Stimulated activated CD8-positive, alpha-beta memory T cell treated with anti-CD3 and anti-CD28 coated beads, Interleukin-7, amount 100 ng/mL, for 24 hours (primary cell): ENCODE measurements at regions not wholly inside any gene's neighbourhood (a gene's known extent, or its start where the extent isn't known, plus 50 kb on each side); places are given as distances from the start of the nearest gene placed in this dataset.
A peak's percentile ranks its signal among the peaks of the same experiment; 100 is the strongest.
"Not testable (repeated sequence)": the region's sequence is repeated elsewhere in the genome, so short reads cannot be mapped to it uniquely, and the experiment has no call there.

ENCODE experiments used
- DNase-seq: peaks from one replicate; pipeline ENCODE4 v3.0.0-alpha.2; 2020; ENCODE audit warnings: low read depth

- no peak for DNase-seq
Observed at GRCh38 chr4:183816077-183816476, 89.0 kb upstream of the STOX2 start.

DNA sequence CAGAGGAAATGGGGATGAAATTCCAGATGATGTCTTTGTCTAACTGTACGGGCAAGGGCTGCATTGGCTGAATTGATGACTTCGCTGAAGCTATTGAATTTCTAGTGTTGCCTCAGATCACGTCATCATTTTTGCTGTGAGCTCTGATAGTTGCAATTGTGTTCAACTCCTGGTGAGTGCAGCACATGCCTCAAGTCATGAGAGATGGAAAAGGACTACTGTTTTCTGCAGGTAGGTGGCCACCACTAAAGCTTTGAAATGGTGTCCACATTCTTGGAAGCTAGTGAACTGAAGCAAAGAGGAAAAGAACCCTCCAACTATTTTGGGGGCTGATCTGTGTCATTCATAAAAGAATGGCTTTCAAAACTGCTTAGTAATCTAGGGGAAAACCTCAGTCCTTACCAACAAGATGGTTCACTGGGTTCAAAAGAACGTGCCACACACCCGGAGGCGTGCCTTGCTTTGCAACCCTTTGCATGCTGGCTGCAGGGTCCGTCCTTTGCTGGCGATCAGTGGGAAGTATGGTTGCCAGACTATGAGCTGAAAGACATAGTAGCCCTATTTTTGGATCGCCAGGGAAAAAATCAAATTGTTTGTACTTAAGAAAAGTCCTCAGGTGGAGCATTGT is 88.1 kb upstream of the STOX2 start:
- no peak for DNase-seq

- DNase-seq = not testable (repeated sequence)
Observed at GRCh38 chr4:183818591-183818990, 86.5 kb upstream of the STOX2 start.

GRCh38 chr4:183821076-183821853 is 83.8 kb upstream of the STOX2 start:
- DNase-seq = no peak

DNA sequence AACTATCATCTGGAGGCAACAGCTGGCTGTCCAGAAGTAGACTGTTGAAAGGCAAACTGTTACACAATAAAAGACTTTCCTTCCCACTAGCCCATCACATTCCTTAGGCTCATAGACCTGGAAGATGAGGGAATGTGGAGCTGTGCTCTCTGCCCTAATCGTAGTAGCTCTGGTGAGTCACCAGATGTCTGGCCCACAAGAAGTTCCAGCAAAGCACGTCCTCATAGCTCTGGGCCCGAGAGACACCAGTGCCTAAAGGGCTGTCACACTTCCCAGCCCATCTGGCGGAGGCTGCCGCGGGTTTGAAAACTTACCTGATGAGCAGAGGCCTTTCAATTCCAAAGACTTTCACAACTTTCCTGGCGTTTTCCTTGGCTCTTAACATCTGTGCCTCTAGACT is 81.7 kb upstream of the STOX2 start:
- DNase-seq = no peak

DNA sequence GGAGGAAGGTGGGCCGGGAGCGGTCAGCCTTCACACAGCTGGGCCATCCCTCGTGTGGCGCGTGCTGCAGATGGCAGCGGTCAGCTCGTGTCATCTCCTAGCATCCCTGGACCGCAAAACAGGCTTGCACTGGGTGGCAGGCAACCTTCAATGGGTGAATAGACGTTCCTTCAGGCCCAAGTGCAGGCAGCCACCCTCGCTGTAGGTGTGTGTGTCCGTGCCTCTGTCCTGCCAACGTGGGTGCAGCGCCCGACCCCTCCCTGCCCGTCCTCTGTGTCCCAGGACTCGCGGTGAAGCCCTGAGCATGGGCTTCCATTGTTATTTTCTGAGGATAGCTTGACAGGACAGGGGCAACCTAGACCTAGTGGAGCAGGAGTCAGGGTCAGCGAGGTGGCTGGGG is 79.8 kb upstream of the STOX2 start:
- DNase-seq = no peak

- DNase-seq = no peak
Observed at GRCh38 chr4:183826461-183826860, 78.6 kb upstream of the STOX2 start.

DNA sequence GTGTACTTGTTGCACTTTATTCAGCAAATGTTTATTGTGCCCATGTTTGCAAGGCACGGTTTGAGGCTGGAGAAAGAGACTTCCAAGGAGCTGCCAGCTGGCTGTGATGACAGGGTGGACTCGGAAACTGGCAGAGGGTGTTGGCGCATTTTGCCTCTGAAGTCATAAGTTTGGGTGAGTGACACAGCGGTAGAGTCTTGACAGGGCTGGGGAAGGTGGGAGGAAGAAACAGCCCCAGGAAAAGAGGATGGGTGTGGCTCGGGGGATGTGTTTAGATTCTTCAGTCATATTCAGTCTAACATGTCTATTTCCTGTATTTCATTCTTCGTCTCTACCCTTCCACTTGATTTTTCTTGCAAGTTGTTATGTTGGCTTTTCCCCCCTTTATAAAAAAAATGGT is 77.0 kb upstream of the STOX2 start:
- no peak for DNase-seq

DNA sequence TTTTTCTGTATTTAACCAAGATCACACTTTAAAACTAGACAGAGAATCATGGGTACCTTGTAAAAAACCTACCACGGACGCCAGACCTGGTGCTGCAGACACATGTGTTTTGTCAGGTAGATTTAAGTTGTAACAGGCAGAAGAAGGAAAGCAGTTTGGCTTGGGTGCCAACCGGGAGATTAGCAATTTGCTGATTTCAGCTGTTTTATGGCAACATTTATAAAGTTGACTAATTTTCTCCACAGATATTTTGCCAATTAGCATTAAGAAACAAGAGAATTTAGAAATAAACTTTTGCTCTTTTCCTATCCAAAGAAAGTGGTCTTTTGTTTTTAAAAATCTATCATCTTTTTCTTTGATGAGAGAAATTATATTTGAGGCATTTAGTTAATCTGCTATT is 76.3 kb upstream of the STOX2 start:
- DNase-seq = no peak

GRCh38 chr4:183830438-183830985 is 74.6 kb upstream of the STOX2 start:
- no peak for DNase-seq

- no peak for DNase-seq
Observed at GRCh38 chr4:183831026-183831446, 74.1 kb upstream of the STOX2 start.

DNA sequence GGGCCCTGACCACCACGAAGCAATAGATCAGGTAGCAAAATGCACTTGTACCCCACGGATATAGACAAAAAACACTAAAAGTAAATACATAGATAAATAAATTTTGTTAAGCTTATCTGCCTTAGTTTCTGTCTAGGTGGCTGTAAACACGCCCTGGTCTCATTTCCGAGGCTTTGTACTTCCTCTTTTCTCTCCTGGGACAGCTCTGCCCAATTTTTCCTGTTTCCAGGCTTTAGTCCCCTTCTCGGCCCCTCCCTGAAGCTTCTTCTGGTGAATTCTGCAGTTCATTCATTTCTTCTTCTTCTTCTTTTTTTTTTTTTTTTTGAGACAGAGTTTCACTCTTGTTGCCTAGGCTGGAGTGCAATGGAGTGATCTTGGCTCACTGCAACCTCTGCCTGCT is 73.4 kb upstream of the STOX2 start:
- DNase-seq = no peak

GRCh38 chr4:183832776-183833450 is 72.2 kb upstream of the STOX2 start:
- no peak for DNase-seq

- DNase-seq = no peak
Observed at GRCh38 chr4:183834252-183834651, 70.9 kb upstream of the STOX2 start.

DNA sequence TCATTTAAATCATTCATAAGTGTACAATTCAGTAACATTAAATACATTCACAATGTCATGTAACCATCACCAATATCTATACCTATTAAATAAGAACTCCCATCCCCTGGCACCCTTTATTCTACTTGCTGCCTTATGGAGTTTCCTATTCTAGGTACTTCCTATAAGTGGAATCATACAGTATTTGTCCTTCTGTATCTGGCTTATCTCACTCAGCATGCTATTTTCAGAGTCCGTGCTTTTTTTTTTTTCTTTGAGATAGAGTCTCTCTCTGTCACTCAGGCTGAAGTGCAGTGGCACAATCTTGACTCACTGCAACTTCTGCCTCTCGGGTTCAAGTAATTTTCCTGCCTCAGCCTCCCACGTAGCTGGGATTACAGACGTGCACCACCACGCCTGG is 67.9 kb upstream of the STOX2 start:
- no peak for DNase-seq

DNA sequence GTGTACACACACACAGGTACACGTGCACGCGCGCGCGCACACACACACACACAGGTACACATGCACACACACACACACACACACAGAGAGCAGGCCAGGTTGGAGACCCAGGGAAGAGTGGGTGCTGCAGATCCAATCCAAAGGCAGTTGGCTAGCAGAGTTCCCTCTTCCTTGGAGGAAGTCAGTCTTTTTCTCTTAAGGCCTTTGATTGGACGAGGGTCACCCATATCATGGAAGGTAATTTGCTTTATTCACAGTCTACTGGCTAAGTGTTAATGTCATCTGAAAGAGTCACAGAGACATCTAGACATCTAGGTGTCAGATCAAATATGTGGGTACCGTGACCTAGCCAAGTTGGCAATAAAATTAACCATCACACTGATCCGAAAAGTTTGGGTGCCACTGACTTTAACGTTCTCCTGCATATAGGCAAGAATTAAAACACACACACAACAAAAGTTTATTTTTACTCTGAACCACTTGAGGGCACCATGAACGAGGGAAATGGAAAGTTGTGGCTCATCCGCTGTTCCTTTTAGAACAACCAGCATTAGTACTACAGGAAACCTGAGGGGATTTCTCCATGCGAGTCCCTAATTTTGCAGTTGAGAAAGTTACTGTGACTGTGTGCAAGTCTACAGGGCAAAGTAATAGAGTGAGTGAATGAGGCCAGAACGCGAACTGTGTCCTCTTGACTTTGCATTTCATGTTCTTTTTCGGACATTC is 66.0 kb upstream of the STOX2 start:
- DNase-seq = no peak

GRCh38 chr4:183840311-183840710 is 64.8 kb upstream of the STOX2 start:
- DNase-seq = peak; percentile 46

GRCh38 chr4:183841001-183841400 is 64.1 kb upstream of the STOX2 start:
- DNase-seq = no peak

GRCh38 chr4:183842129-183842528 is 63.0 kb upstream of the STOX2 start:
- DNase-seq = no peak

GRCh38 chr4:183843248-183843671 is 61.8 kb upstream of the STOX2 start:
- DNase-seq = no peak

DNA sequence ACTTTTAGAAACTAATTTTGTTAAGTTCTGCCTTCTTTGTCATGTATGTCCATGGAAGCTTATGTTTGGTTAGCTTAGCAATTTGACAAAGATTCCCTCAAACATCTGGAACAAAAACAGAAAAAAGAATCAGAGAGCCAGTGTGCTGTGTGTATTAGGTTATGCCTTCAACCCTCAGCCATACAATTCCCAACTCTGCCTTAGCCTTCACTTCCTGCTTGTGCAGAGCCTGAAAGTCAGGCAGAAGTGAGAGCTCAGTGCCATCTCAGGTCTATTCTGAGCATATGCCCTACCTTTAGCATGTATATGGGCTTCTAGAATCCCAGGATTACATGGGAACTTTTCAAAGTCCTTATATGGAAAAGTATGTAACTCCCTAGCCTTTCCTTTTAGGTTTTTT is 58.2 kb upstream of the STOX2 start:
- no peak for DNase-seq

GRCh38 chr4:183848805-183849204 is 56.3 kb upstream of the STOX2 start:
- no peak for DNase-seq
